ENCODE measurements at regions not wholly inside any gene's neighbourhood (a gene's known extent, or its start where the extent isn't known, plus 50 kb on each side); places are given as distances from the start of the nearest gene placed in this dataset.

DNA sequence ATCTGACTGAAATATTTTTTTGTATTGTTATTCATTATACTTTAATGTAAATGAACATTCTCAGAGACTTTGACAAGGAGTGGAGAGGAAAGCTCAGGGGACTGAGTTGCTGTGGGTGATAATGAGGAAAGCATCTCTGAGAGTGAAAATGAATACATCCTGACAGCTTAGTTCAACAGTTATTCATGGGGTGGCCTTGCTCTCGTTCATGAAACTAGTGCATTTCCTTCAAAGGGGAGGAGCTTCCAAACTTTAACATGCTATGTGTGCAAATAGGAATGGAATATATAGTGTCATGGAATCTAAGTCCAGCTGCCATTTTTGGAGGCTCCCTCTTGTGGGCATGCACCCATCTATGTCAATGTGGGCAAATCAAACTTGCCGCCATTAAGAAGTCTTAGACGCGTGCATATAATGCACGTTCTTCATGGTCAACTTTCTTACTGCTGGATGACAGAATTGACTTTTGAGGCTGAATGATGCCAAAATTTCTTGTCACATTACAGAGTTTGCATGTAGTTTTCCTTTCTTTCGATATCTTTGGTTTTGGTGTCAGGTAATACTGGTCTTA, 124.3 kb upstream of the TMEM170B start:
- Histone ChIP-seq H3K36me3 (no peaks in the 10 kb centered on the region), H3K4me1 (peaks cover 11% of the 10 kb centered on the region)
- TF ChIP-seq, protein P1, sequence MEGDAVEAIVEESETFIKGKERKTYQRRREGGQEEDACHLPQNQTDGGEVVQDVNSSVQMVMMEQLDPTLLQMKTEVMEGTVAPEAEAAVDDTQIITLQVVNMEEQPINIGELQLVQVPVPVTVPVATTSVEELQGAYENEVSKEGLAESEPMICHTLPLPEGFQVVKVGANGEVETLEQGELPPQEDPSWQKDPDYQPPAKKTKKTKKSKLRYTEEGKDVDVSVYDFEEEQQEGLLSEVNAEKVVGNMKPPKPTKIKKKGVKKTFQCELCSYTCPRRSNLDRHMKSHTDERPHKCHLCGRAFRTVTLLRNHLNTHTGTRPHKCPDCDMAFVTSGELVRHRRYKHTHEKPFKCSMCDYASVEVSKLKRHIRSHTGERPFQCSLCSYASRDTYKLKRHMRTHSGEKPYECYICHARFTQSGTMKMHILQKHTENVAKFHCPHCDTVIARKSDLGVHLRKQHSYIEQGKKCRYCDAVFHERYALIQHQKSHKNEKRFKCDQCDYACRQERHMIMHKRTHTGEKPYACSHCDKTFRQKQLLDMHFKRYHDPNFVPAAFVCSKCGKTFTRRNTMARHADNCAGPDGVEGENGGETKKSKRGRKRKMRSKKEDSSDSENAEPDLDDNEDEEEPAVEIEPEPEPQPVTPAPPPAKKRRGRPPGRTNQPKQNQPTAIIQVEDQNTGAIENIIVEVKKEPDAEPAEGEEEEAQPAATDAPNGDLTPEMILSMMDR (IDR thresholded peaks at IDR 0.05) = no peak
- no peak for TF ChIP-seq POLR2AphosphoS5 (IDR thresholded peaks at IDR 0.05)
- no peak for TF ChIP-seq POLR2A (IDR thresholded peaks at IDR 0.05)
- TF ChIP-seq EP300 (IDR thresholded peaks at IDR 0.05) = no peak

DNA sequence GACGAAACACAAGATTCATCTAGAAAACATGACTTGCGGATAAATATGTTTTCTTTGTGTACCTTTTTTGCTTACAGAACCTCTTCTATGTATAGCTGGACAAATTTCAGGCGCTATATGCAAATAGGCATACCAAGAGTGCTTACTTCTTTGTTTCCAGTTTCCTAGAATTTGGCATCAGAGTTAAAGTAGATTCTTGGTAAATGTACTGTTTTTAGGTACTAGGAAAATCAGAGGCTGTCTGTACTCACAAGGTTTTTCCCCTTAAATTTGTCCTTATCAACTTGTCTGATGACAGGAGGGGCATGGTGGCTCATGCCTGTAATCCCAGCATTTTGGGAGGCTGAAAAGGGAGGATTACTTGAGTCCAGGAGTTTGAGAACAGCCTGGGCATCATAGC, 124.9 kb upstream of the TMEM170B start:
- TF ChIP-seq POLR2AphosphoS5 (IDR thresholded peaks at IDR 0.05) = no peak
- no peak for TF ChIP-seq EP300 (IDR thresholded peaks at IDR 0.05)
- TF ChIP-seq, protein P1 (IDR thresholded peaks at IDR 0.05) = no peak
- no peak for TF ChIP-seq POLR2A (IDR thresholded peaks at IDR 0.05)
- no peak for DNase-seq (ENCODE audit: low spot score in 2 of 2)
- H3K4me1 ChIP-seq = peaks cover 11% of the 10 kb centered on the region
- 91% methylated on average over 3 of the region's 3 CpGs for WGBS
- H3K27ac ChIP-seq = no peak overlapping the region
- no peaks in the 10 kb centered on the region for H3K9me3 ChIP-seq
- H3K4me3 ChIP-seq = no peak overlapping the region
- H3K27me3 ChIP-seq = no peaks in the 10 kb centered on the region
- H3K36me3 ChIP-seq = no peaks in the 10 kb centered on the region

More for the DNA sequence above, 124.3 kb upstream of the TMEM170B start:
- Histone ChIP-seq H3K9me3 (no peaks in the 10 kb centered on the region), H3K27me3 (no peaks in the 10 kb centered on the region), H3K4me3 (no peak overlapping the region), H3K27ac (no peak overlapping the region)
- DNase-seq (ENCODE audit: low spot score in 2 of 2) = no peak
- WGBS = 87% methylated on average over 6 of the region's 6 CpGs

DNA sequence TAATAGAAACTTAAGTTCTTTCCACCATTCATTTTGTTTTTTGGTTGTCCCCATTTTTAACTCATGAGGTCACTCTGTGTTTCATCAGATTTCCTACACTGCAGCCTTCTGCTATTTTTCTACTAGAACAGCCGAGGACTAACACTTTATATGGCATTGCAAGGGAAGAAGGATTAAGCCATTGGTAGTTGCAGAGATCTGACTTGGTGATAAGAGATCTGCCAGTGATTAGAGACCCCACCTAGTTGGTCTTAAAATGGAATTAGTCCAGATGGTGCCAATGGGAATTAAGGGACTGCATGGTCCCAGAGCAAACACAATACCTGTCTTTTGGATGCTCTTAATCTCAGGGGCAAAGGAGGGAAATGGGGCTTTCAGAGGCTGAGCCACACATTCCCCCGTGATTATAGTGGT, 125.5 kb upstream of the TMEM170B start:
- Histone ChIP-seq H3K36me3 (no peaks in the 10 kb centered on the region), H3K4me1 (peaks cover 11% of the 10 kb centered on the region), H3K4me3 (no peak overlapping the region), H3K27ac (no peak overlapping the region), H3K9me3 (no peaks in the 10 kb centered on the region), H3K27me3 (no peaks in the 10 kb centered on the region)
- DNase-seq (ENCODE audit: low spot score in 2 of 2) = no peak
- 63% methylated on average over 2 of the region's 2 CpGs for WGBS
- TF ChIP-seq POLR2AphosphoS5 (IDR thresholded peaks at IDR 0.05) (no peak), POLR2A (IDR thresholded peaks at IDR 0.05) (no peak), EP300 (IDR thresholded peaks at IDR 0.05) (no peak)
- TF ChIP-seq, protein P1 (IDR thresholded peaks at IDR 0.05) = no peak

DNA sequence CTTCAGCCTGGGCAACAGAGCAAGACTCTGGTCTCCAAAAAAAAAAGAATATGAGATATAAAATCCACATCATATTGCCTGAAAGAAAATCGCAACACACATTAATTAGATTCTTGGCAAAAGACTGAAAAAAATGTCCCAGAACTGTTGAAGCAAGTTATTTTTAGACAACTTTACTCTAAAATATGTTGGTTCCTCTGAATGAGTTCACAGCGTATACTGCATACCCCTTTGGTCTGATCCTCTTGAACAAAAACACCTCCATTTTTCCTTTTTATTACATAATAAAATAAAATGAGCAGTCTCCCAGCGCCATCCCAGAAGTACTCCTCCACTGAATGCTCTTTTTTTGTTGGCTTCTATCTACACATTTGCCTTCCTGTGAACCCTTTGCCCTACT, 126.0 kb upstream of the TMEM170B start:
- DNase-seq (ENCODE audit: low spot score in 2 of 2) = no peak
- no peaks in the 10 kb centered on the region for H3K36me3 ChIP-seq
- peaks cover 11% of the 10 kb centered on the region for H3K4me1 ChIP-seq
- no peak overlapping the region for H3K27ac ChIP-seq
- no peak overlapping the region for H3K4me3 ChIP-seq
- no peaks in the 10 kb centered on the region for H3K9me3 ChIP-seq
- H3K27me3 ChIP-seq = no peaks in the 10 kb centered on the region
- TF ChIP-seq, protein P1 (IDR thresholded peaks at IDR 0.05) = no peak
- TF ChIP-seq EP300 (IDR thresholded peaks at IDR 0.05) = no peak
- TF ChIP-seq POLR2AphosphoS5 (IDR thresholded peaks at IDR 0.05) = no peak
- no peak for TF ChIP-seq POLR2A (IDR thresholded peaks at IDR 0.05)
- WGBS = 60% methylated on average over 3 of the region's 3 CpGs

DNA sequence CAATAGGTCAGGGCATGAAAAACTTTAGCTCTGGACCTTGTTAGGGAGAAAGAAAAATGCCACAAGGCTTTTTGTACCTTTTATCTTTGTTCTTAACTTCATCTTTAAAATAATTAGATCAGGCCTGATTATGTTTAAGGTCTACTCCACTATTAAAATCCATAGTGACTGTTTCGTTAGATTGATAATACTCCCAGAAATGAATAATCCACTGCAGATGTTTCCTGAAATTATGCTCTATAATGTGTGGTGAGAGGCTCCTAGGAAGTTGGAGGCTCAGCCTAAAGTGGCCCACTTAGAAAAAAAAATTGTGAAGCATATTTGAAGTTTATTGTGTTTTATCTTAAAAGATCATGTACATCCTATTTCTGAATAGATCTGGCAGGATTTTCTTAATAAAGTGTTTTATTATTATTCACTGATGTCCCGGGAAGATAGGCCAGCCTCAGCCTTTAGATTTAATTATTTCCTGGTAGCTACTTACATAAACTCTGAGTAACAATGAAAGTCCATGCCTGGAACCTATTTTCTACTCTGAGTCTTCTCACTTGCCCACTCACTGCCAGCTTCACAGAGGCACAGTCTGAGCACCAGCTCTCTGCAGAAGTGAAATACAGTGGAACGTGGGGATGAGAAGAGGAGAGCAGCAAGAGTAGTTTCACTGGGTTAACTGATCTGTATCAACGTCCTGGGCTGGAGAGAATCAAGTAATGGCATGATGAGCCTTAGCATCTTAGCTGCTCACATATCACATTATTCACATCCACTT, 126.8 kb upstream of the TMEM170B start:
- no peak for DNase-seq (ENCODE audit: low spot score in 2 of 2)
- Histone ChIP-seq H3K9me3 (no peaks in the 10 kb centered on the region), H3K27ac (no peak overlapping the region), H3K4me3 (no peak overlapping the region), H3K36me3 (no peaks in the 10 kb centered on the region), H3K4me1 (peaks cover 11% of the 10 kb centered on the region), H3K27me3 (no peaks in the 10 kb centered on the region)
- TF ChIP-seq EP300 (IDR thresholded peaks at IDR 0.05) (no peak), POLR2A (IDR thresholded peaks at IDR 0.05) (no peak), POLR2AphosphoS5 (IDR thresholded peaks at IDR 0.05) (no peak)
- TF ChIP-seq, protein P1 (IDR thresholded peaks at IDR 0.05) = no peak
- WGBS = 52% methylated on average over 4 of the region's 4 CpGs
